SIG-M5 treated with dmso at 0.1 percent for 504 hours (cell line): ENCODE measurements at regions not wholly inside any gene's neighbourhood (a gene's known extent, or its start where the extent isn't known, plus 50 kb on each side); places are given as distances from the start of the nearest gene placed in this dataset.

Experiments
- DNase-seq: peaks from one replicate; lab custom pipeline; 2025; ENCODE audit not compliant: unreplicated experiment; lab: John Stamatoyannopoulos, UW

- no peak for DNase-seq
Measured at GRCh38 chr3:65118912-65119499, 431.2 kb upstream of the ADAMTS9 start.

DNA sequence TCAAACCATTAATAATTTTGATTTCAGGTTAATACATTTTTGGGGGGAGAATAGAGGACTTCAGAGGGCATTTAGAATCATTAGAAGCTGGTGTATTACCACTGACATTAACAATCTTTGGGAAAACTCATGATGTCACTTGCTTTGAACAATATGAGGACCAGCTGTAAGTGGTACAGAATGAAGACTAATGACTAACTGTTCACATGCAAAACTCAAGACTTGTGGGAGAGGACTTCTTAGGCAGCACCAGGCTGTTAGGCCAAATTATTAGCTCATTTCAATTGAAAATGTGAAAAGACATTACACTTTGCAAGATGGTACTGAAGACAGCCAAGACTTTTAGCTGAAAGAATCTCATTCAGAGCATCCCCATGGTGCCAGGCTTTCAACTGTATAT is 426.2 kb upstream of the ADAMTS9 start:
- no peak for DNase-seq

- no peak for DNase-seq
Measured at GRCh38 chr3:65112751-65113300, 425.0 kb upstream of the ADAMTS9 start.

DNA sequence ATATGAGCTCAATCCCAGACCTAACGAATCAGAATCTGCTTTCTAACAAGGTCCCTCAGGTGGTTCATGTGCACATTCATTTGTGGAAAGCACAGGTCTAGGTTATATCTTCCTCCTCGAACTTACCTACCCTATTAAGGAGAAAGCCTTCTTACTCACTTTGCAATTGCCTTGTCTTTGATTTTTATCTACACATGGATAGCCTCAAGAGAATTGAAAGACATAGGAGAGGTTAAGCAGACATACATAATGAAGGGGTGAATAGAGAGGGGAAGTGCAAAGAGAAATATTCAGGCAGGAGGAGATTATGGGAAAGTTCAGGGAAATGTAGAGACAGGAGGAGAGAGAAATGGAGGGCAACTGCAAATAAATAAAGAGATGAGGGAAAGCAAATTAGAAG is 422.9 kb upstream of the ADAMTS9 start:
- DNase-seq = no peak

GRCh38 chr3:65109966-65110500 is 422.2 kb upstream of the ADAMTS9 start:
- no peak for DNase-seq

GRCh38 chr3:65107174-65107573 is 419.4 kb upstream of the ADAMTS9 start:
- no peak for DNase-seq

GRCh38 chr3:65101450-65101849 is 413.6 kb upstream of the ADAMTS9 start:
- no peak for DNase-seq

GRCh38 chr3:65098400-65098799 is 410.6 kb upstream of the ADAMTS9 start:
- no peak for DNase-seq

- DNase-seq = no peak
Measured at GRCh38 chr3:65096110-65096745, 408.4 kb upstream of the ADAMTS9 start.

GRCh38 chr3:65094723-65095122 is 406.9 kb upstream of the ADAMTS9 start:
- DNase-seq = no peak

DNA sequence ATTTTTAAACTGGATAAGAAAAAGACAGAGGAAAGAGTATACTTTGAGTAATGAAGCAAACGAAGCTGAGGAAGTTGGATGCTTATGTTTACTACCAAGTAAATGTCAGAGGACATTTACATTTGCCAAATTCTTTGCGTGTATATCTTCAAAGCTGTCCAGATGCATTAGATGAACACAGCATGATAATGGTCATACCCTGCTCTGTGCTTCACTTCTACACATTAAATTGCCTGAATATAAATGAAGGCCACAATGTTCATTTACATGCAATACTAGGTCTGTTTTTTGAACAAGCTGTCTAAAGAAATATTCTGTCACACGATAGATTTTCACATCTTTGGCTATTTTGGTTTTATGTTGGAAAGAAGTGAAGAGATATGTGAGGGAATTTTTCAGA is 405.8 kb upstream of the ADAMTS9 start:
- no peak for DNase-seq

- DNase-seq = no peak
Measured at GRCh38 chr3:65091565-65091964, 403.8 kb upstream of the ADAMTS9 start.

DNA sequence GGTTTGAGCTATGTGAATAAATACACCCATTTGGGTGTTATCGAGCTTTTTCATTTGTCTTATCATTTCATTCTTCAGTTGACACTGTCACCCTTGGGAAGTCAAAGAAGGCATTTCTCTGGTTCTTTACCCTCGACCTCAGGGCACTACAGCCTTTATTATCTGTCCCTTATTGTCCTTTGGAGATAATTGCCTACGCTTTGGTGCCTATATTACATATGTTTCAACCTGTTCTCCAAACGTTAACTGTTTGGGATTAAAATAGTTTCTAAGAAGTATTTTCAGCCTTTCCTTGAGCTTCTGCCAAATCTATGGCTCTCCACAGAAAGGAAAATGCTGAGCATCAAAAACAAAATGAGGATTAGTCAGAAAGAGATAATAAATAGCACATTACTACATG is 395.4 kb upstream of the ADAMTS9 start:
- no peak for DNase-seq

- DNase-seq = no peak
Measured at GRCh38 chr3:65081536-65081935, 393.7 kb upstream of the ADAMTS9 start.

DNA sequence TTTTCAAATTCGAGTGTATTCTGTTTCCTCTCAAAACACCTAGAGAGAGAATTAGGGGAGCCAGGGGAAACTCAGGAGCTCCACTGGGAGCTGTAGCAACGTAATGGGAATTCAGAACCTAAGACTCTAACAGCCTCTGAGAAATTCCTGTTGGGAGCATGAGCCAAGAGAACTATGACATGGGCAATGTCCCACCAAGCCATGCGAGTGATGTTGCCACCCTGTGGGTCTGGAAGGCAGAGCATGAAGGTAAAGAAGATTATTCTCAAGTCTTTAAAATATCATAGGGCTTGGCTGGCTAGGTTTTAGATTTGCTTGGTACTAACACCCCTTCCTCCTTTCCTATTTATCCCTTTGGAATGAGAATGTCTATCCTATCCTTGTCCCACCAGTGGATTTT is 392.6 kb upstream of the ADAMTS9 start:
- DNase-seq = no peak

GRCh38 chr3:65079560-65079959 is 391.8 kb upstream of the ADAMTS9 start:
- no peak for DNase-seq

DNA sequence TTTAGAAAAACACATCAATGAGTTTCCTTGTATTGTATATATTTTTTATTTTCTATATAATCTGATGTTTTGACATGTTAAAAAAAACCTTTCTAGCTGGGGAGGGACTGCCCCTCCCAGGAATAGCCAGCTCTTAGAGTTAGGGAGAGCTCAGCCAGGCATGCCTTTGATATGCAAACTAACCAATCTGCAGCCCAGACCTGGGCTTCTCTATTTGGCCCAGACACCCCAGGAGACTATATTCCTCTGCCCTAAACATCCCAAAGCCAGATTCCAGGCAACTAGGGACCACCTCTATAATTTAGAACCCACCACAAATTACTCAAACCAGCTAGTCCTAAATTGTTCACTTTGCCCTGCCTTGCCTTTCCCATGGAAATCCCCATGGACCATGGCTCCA is 390.9 kb upstream of the ADAMTS9 start:
- DNase-seq = no peak

DNA sequence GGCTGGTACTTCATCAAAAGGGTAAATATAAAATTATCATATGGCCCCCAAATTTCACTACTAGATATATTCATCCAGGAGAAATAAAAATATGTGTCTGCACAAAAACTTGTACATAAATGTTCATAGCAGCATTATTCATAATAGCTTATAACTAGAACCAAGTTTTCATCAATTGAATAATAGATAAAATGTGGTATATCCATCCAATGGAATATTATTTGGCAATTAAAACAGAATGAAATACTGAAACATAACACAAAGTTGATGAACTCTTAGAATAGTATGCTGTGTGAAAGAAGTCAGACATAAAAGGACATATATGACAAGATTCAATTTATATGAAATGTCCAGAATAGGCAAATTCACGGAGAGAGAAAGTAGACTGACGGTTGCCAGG is 389.3 kb upstream of the ADAMTS9 start:
- no peak for DNase-seq

DNA sequence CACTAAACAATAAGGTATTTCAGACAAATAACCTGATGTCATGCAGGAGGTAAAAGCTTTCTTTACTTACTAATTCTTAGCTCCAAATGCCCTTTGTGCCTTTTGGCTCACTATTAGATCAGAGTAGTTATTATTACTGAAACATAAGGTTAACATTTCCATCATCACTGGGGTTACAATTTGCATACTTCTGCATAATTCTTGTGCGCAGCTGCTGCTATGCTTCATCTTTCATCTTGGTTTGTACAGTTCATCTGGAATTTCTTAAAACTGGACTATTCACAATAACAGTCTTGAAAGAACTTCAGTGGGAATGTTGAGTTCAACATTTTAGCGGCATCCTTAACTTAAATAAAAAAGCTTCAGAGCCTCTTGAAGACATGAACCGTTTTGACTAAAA is 383.2 kb upstream of the ADAMTS9 start:
- DNase-seq = no peak

- no peak for DNase-seq
Measured at GRCh38 chr3:65060904-65061303, 373.1 kb upstream of the ADAMTS9 start.

- no peak for DNase-seq
Measured at GRCh38 chr3:65052101-65052500, 364.3 kb upstream of the ADAMTS9 start.

DNA sequence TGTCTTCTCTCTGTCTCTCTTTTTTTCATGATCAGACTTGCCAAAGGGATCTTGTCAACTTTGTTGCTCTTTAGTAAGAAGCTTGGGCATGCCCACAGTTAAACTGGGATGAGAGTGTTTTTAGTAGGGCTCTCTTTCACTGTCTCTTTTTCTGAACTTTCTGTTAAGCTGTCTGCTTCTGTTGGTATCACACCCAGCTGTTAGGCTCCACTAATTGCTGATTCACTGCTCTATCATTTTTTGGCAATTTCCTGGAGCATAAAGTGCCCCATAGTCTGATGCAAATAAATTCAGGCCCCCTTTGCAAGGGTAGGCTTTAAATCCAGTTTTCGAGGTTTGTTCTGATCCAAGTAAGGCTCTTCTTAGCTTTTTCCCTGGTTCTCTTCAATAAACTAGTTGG is 360.4 kb upstream of the ADAMTS9 start:
- DNase-seq = no peak

DNA sequence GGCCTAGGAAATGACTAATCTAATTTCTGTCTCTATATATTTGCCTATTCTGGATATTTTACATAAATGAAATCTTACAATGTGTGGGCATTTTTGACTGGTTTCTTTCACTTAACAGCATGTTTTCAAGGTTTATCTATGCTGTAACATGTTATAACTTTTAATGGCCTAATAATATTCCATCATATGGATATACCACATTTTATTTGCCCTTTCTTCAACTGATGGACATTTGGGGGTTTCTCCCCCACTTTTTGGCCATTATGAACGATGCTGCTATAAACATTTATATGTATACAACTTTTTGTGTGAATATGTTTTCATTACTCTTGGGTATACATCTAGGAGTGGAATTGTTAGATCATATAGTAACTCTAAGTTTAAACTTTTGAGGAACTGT is 357.3 kb upstream of the ADAMTS9 start:
- no peak for DNase-seq
